Epithelial cell of proximal tubule (primary cell): ENCODE measurements at regions not wholly inside any gene's neighbourhood (a gene's known extent, or its start where the extent isn't known, plus 50 kb on each side); places are given as distances from the start of the nearest gene placed in this dataset.
"Not testable (repeated sequence)": the region's sequence is repeated elsewhere in the genome, so short reads cannot be mapped to it uniquely, and the experiment has no call there.

Experiments
- DNase-seq: peaks from one replicate; pipeline ENCODE4 v3.0.0-alpha.2; 2011; ENCODE audit warnings: low read depth
- H3K4me3 ChIP-seq: 2 replicates; pipeline ENCODE4 v1.5.1; 2011; ENCODE audit warnings: low read depth, mild to moderate bottlenecking, low read length
- TF ChIP-seq, protein P1 (sequence below): conservative IDR thresholded peaks from 2 replicates; pipeline ENCODE4 v1.5.1; 2012; ENCODE audit warnings: low read depth, mild to moderate bottlenecking, low read length

DNA sequence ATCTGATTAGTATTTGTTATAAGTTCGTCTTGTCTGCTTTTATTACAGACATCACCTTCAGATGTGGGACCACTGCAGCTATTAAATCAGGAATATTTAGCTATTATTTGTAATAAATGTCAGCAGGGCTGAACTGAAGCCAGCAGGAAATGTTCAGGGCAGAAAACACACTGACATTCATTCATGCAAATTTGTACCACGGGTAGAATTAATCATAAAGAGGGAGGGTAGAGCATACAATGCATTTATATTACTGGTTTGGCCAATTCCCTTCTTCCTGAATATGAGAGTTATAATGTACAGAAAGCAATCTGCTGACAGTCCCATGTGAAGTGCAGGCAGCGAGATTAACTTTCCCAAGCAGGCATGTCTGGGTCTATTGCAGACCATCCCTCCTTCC, 117.3 kb upstream of the NUDT12 start:
- H3K4me3 ChIP-seq: no peak overlapping the region
- TF ChIP-seq, protein P1, sequence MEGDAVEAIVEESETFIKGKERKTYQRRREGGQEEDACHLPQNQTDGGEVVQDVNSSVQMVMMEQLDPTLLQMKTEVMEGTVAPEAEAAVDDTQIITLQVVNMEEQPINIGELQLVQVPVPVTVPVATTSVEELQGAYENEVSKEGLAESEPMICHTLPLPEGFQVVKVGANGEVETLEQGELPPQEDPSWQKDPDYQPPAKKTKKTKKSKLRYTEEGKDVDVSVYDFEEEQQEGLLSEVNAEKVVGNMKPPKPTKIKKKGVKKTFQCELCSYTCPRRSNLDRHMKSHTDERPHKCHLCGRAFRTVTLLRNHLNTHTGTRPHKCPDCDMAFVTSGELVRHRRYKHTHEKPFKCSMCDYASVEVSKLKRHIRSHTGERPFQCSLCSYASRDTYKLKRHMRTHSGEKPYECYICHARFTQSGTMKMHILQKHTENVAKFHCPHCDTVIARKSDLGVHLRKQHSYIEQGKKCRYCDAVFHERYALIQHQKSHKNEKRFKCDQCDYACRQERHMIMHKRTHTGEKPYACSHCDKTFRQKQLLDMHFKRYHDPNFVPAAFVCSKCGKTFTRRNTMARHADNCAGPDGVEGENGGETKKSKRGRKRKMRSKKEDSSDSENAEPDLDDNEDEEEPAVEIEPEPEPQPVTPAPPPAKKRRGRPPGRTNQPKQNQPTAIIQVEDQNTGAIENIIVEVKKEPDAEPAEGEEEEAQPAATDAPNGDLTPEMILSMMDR: no peak
- DNase-seq: no peak

DNA sequence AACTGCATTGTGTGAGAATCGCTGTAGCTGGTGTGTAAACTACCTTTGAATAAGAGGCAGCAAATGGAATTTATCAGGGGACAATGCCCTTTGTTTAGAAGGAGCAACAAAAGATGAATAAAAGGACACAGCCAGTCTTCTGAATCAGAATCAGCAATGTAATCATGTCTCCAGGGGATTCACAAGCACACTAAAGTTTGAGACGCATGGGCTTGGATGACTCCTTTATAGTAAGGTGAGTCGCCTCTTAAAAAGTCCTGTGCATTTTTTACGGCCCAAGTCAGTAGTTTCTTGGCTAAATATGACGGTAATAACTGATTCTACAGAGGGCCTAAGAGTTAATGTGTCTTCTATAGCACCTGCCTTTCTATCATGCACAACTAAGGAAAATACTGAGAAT, 113.6 kb upstream of the NUDT12 start:
- not testable (repeated sequence) for DNase-seq, H3K4me3 ChIP-seq

DNA sequence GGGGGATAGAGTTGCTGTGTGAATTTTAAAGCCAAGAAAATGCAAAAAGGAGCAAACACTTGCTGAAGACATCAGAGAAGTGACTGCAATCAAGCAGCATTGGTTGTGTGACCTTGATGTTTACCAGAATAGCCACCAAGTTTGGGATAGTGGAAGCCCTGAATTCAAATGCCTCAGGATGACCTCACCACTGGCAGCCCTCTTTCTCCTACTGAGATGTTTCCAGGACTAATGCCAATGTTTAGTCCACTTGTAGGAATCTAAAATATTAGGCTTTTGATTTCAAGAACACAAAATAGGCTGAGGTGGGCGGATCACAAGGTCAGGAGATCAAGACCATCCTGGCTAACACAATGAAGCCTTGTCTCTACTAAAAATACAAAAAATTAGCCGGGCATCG, 112.2 kb upstream of the NUDT12 start:
- no peak for DNase-seq
- TF ChIP-seq, protein P1: no peak
- H3K4me3 ChIP-seq: no peak overlapping the region

DNA sequence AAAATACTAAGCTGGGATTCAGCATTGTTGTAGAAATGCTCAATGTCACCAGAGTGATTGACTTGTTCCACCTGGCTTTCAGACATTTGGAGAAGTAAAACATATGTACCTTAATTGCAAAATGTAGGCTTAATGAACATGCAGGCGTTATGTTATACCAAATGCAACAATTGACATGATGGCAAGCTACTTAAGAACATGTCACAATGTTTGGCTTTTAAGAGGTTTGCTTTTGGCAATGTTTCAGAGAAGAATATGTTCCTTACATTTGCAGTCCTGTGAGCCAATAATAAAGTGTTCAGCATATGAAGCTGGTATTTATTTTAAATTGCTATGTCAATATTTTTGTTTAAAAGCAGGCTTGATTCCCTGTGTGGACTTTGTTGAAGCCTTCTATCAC, 111.7 kb upstream of the NUDT12 start:
- no peak for DNase-seq
- TF ChIP-seq, protein P1: no peak
- H3K4me3 ChIP-seq: no peak overlapping the region

DNA sequence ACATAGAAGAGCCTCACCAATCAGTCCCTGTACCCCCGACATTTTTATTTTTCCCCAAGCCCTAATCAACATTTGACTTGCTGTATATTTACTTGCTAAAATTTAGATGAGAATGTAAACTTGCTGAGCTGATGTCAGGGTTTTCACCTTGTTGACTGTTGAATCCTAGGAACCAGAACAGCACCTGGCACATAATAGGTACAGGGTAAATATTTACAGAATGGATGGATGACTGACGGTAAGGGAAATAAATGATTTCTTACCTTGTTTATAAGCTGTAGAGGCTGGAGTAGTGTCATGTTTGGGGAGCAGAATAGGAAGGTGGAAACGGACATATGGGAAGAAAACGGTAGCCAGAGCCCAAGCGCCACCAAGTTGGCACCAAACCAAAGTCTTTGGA, 107.0 kb upstream of the NUDT12 start:
- DNase-seq: no peak
- TF ChIP-seq, protein P1: no peak
- H3K4me3 ChIP-seq: no peak overlapping the region

DNA sequence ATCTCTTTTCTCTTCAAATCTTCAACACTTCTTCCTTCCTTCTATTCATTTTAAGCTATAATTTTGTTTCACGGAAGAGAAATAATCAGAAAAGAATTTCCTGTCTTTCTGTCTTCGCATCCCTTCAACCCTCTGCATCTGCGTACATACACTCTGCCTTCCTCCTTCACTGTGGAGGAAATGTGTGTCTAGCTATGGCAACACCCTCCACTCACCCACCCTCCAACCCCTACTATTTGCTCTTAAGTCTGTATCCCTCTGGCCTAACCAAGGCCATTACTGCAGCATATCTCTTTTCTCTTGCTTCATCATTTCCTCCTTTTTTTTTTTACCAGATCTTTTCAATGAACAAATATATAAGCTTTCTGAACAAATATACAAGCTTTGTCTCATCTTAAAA, 105.7 kb upstream of the NUDT12 start:
- no peak overlapping the region for H3K4me3 ChIP-seq
- TF ChIP-seq, protein P1: no peak
- no peak for DNase-seq

DNA sequence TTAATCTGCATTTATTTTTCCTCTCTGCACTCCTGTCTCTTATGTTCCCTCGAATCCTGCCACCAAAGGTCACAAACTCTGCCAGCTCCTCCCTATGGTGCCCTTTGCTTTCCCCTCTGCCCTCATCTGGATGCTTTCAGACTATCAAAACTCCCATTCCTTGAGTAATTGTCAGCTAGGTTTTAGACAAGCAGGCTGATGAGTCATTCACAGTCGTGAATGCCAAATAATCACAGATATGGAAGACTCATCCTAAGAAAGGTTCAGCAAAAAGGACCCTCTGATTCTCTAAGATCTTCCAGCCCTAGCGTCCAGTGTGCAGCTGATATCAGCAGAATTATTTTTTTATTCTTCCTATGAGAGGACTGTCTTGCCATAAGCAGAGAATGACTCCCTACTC, 104.5 kb upstream of the NUDT12 start:
- TF ChIP-seq, protein P1: no peak
- H3K4me3 ChIP-seq: no peak overlapping the region
- no peak for DNase-seq

DNA sequence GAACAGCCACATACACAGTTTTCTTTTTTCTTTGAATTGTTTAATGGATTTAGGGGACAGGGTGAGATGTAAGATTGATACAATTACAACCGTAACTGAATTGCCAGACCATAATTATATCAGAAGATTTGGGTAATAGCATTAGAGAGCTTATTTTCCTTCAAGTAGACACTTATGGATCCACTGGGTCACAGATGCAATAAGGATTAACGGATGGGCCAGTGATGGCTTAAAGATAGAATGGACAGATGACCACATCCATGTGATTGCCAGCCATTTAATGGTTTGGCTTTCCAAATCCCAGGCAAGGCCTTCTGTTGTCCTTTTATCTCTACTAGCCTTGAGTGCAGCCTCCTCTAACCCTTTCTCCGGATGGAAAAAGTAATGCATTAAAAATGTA, 94.7 kb upstream of the NUDT12 start:
- TF ChIP-seq, protein P1: no peak
- H3K4me3 ChIP-seq: no peak overlapping the region
- no peak for DNase-seq
